ENCODE measurements at regions not wholly inside any gene's neighbourhood (a gene's known extent, or its start where the extent isn't known, plus 50 kb on each side); places are given as distances from the start of the nearest gene placed in this dataset.

GRCh38 chr6:41428996-41429421, 93.6 kb downstream of the NCR2 start:
- peak in 4 of 58 donors; percentile 15 to 42 (median 26) for DNase-seq

- peak in 2 of 58 donors; percentile 26 to 47 for DNase-seq
Observed at GRCh38 chr6:41429506-41430504, 94.4 kb downstream of the NCR2 start.

GRCh38 chr6:41430875-41431274, 95.5 kb downstream of the NCR2 start:
- DNase-seq, result no peak

- no peak for DNase-seq
Observed at GRCh38 chr6:41432280-41432679, 96.9 kb downstream of the NCR2 start.

GRCh38 chr6:41434803-41435481, 99.5 kb downstream of the NCR2 start:
- no peak for DNase-seq

- DNase-seq, result no peak
Observed at GRCh38 chr6:41437604-41438003, 102.2 kb downstream of the NCR2 start.

- DNase-seq, result no peak
Observed at GRCh38 chr6:41438746-41439145, 103.3 kb downstream of the NCR2 start.

GRCh38 chr6:41439524-41440418, 104.4 kb downstream of the NCR2 start:
- no peak for DNase-seq

- no peak for DNase-seq
Observed at GRCh38 chr6:41440958-41441357, 105.2 kb upstream of the FOXP4 start.

- DNase-seq, result no peak
Observed at GRCh38 chr6:41441598-41442351, 104.4 kb upstream of the FOXP4 start.

- DNase-seq, result no peak
Observed at GRCh38 chr6:41442352-41442672, 103.9 kb upstream of the FOXP4 start.

- peak in 1 of 58 donors; percentile 9 for DNase-seq
Observed at GRCh38 chr6:41442800-41443501, 103.2 kb upstream of the FOXP4 start.

GRCh38 chr6:41443616-41444525, 102.3 kb upstream of the FOXP4 start:
- DNase-seq, result no peak

GRCh38 chr6:41445261-41445660, 100.9 kb upstream of the FOXP4 start:
- no peak for DNase-seq

GRCh38 chr6:41446132-41446531, 100.0 kb upstream of the FOXP4 start:
- DNase-seq, result no peak

- DNase-seq, result no peak
Observed at GRCh38 chr6:41446907-41447545, 99.2 kb upstream of the FOXP4 start.

- no peak for DNase-seq
Observed at GRCh38 chr6:41448256-41448655, 97.9 kb upstream of the FOXP4 start.
